Keratinocyte (primary cell): ENCODE measurements at regions not wholly inside any gene's neighbourhood (a gene's known extent, or its start where the extent isn't known, plus 50 kb on each side); places are given as distances from the start of the nearest gene placed in this dataset.

Experiments used
- DNase-seq: peaks from one replicate; pipeline ENCODE4 v3.0.0-alpha.2; 2011; ENCODE audit warnings: low read depth, missing footprints, low spot score
- FAIRE-seq: peaks from 2 replicates; lab custom pipeline; 2011; peaks lifted over from hg19 to GRCh38; lab: Jason Lieb, UNC
- H2AFZ ChIP-seq: 2 replicates; pipeline ENCODE4 v1.6.0; 2012; ENCODE audit warnings: low read length, control low read depth, inconsistent platforms; ENCODE audit not compliant: control insufficient read depth
- H3K27ac ChIP-seq: 2 replicates; pipeline ENCODE4 v1.5.1; 2011; ENCODE audit warnings: low read length; ENCODE audit not compliant: control insufficient read depth, insufficient read depth
- H3K27me3 ChIP-seq: 3 replicates; pipeline ENCODE4 v1.6.0; 2011; ENCODE audit warnings: low read length; ENCODE audit not compliant: control insufficient read depth, insufficient read depth; ENCODE audit errors: extremely low read depth
- H3K36me3 ChIP-seq, 2 experiments: 2 replicates in 1 of 2; 3 replicates in 1 of 2; pipeline ENCODE4 v1.5.1; 2011; ENCODE audit warnings: low read length in 2 of 2, mild to moderate bottlenecking in 1 of 2; ENCODE audit not compliant: control insufficient read depth in 2 of 2, insufficient read depth in 2 of 2; ENCODE audit errors: extremely low read depth in 1 of 2
- H3K4me1 ChIP-seq: 3 replicates; pipeline ENCODE4 v1.5.1; 2011; ENCODE audit warnings: low read length; ENCODE audit not compliant: control insufficient read depth, insufficient read depth; ENCODE audit errors: extremely low read depth
- H3K4me2 ChIP-seq: 3 replicates; pipeline ENCODE4 v1.6.0; 2011; ENCODE audit warnings: low read depth, low read length; ENCODE audit not compliant: control insufficient read depth, insufficient read depth; ENCODE audit errors: extremely low read depth
- H3K4me3 ChIP-seq, 3 experiments: fragments of 200-600 bp in 1 of 3; sonication (generic) in 1 of 3; 2 replicates in 2 of 3; 3 replicates in 1 of 3; pipeline ENCODE4 v1.5.1; 2011 to 2016; ENCODE audit warnings: low read length in 3 of 3, mild to moderate bottlenecking in 3 of 3, control low read depth in 2 of 3, inconsistent platforms in 1 of 3, low read depth in 1 of 3, mixed read lengths in 1 of 3, mixed run types in 1 of 3, moderate library complexity in 1 of 3; ENCODE audit not compliant: control insufficient read depth in 2 of 3, insufficient read depth in 2 of 3; ENCODE audit errors: extremely low read depth in 1 of 3
- H3K79me2 ChIP-seq: 2 replicates; pipeline ENCODE4 v1.6.0; 2012; ENCODE audit warnings: low read length; ENCODE audit not compliant: control insufficient read depth, insufficient read depth
- H3K9ac ChIP-seq: 3 replicates; pipeline ENCODE4 v1.6.0; 2011; ENCODE audit warnings: low read length; ENCODE audit not compliant: control insufficient read depth, insufficient read depth; ENCODE audit errors: extremely low read depth
- H3K9me1 ChIP-seq: 3 replicates; pipeline ENCODE4 v1.6.0; 2011; ENCODE audit warnings: low read length; ENCODE audit not compliant: control insufficient read depth, insufficient read depth; ENCODE audit errors: extremely low read depth
- H3K9me3 ChIP-seq: 2 replicates; pipeline ENCODE4 v1.5.1; 2012; ENCODE audit warnings: low read depth, low read length; ENCODE audit not compliant: control insufficient read depth
- H4K20me1 ChIP-seq: 3 replicates; pipeline ENCODE4 v1.6.0; 2011; ENCODE audit warnings: low read length; ENCODE audit not compliant: control insufficient read depth, insufficient read depth; ENCODE audit errors: extremely low read depth
- EZH2 ChIP-seq: IDR thresholded peaks from one replicate; pipeline ENCODE4 v1.6.1; 2012; ENCODE audit warnings: inconsistent platforms, mild to moderate bottlenecking, low read length, moderate library complexity
- dilution Hi-C: fragments of 300-500 bp; cut with MboI; formaldehyde crosslinking; loops from one replicate; pipeline ENCODE4 v1.7.0; 2020; ENCODE audit warnings: low sequenced_read_pairs; ENCODE audit not compliant: extremely low pct_ligation_motif_present
- TF ChIP-seq, protein P1 (sequence below), 3 experiments: IDR thresholded peaks in 1 of 3; conservative IDR thresholded peaks in 1 of 3; optimal IDR thresholded peaks in 1 of 3; 2 replicates in 2 of 3; 3 replicates in 1 of 3; pipeline versions ENCODE3 to v1.5.1; 2011; ENCODE audit warnings: low read length in 3 of 3, mild to moderate bottlenecking in 3 of 3, moderate library complexity in 2 of 3, control low read depth in 1 of 3, inconsistent platforms in 1 of 3; ENCODE audit not compliant: insufficient read depth in 2 of 3; ENCODE audit errors: extremely low read depth in 1 of 3

DNA sequence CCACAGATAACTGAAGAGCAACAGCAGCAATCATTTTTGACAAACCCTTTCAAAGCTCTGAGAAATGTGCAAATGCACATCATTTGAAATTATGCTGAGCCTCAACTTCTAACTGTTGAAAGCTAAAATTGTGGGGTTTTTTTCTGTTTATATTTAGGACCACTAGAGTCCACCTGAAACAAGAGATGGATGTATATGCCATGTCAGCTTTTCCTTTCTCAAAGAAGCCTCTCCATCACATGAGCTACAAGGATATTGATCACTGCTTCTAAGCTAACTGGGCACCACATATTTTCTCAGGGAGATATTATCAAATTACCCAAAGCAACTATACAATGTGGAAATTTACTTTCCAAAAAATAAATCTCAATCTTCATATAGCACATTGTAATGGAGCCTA lies 498.6 kb upstream of the ZNF385D start:
- no peak overlapping the region for H3K27ac ChIP-seq
- H3K4me3 ChIP-seq = no peak overlapping the region
- no peaks in the 10 kb centered on the region for H3K79me2 ChIP-seq
- TF ChIP-seq EZH2 = no peak
- TF ChIP-seq, protein P1, sequence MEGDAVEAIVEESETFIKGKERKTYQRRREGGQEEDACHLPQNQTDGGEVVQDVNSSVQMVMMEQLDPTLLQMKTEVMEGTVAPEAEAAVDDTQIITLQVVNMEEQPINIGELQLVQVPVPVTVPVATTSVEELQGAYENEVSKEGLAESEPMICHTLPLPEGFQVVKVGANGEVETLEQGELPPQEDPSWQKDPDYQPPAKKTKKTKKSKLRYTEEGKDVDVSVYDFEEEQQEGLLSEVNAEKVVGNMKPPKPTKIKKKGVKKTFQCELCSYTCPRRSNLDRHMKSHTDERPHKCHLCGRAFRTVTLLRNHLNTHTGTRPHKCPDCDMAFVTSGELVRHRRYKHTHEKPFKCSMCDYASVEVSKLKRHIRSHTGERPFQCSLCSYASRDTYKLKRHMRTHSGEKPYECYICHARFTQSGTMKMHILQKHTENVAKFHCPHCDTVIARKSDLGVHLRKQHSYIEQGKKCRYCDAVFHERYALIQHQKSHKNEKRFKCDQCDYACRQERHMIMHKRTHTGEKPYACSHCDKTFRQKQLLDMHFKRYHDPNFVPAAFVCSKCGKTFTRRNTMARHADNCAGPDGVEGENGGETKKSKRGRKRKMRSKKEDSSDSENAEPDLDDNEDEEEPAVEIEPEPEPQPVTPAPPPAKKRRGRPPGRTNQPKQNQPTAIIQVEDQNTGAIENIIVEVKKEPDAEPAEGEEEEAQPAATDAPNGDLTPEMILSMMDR (optimal IDR thresholded peaks at IDR 0.05 in 1 of 3, IDR thresholded peaks at IDR 0.05 in 1 of 3, conservative IDR thresholded peaks at IDR 0.05 in 1 of 3; ENCODE audit: extremely low read depth in 1 of 3, insufficient read depth in 2 of 3, low read length in 3 of 3) = no peak
- H3K9ac ChIP-seq = no peak overlapping the region
- no peak overlapping the region for H2AFZ ChIP-seq
- H3K27me3 ChIP-seq = no peaks in the 10 kb centered on the region
- no peaks in the 10 kb centered on the region for H3K9me1 ChIP-seq
- no peaks in the 10 kb centered on the region for H3K4me1 ChIP-seq
- dilution Hi-C loops = no loop called here
- FAIRE-seq (no peak), DNase-seq (no peak)
- no peaks in the 10 kb centered on the region for H3K36me3 ChIP-seq
- no peaks in the 10 kb centered on the region for H3K9me3 ChIP-seq
- H3K4me2 ChIP-seq = no peak overlapping the region
- H4K20me1 ChIP-seq = no peaks in the 10 kb centered on the region

DNA sequence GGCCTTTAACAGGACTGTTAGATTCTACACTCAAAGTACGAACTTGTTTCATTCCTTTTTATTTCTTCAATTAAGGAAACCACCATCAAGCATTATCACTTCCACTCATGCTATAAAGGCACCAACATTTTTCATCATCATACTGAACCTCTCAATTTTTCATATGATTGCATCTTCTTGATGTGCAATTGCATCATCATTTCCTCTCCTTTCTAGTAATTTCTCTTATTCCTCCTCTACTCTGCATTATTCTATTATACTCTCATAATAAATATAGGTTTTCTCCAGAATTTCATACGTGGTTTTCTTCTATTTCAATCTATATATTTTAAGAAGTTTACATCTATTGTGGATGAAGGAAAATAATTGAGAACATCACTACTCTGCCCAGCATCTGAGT lies 506.2 kb upstream of the ZNF385D start:
- Histone ChIP-seq H3K4me2 (no peak overlapping the region), H3K36me3 (no peaks in the 10 kb centered on the region), H3K27me3 (no peaks in the 10 kb centered on the region), H3K4me1 (no peaks in the 10 kb centered on the region), H2AFZ (no peak overlapping the region), H3K27ac (no peak overlapping the region), H3K9me1 (no peaks in the 10 kb centered on the region), H3K4me3 (no peak overlapping the region), H3K79me2 (no peaks in the 10 kb centered on the region), H3K9me3 (no peaks in the 10 kb centered on the region), H3K9ac (no peak overlapping the region), H4K20me1 (no peaks in the 10 kb centered on the region)
- dilution Hi-C loops = no loop called here
- TF ChIP-seq, protein P1 (optimal IDR thresholded peaks at IDR 0.05 in 1 of 3, IDR thresholded peaks at IDR 0.05 in 1 of 3, conservative IDR thresholded peaks at IDR 0.05 in 1 of 3; ENCODE audit: extremely low read depth in 1 of 3, insufficient read depth in 2 of 3, low read length in 3 of 3) = no peak
- no peak for TF ChIP-seq EZH2
- DNase-seq (no peak), FAIRE-seq (no peak)
